Right renal pelvis (tissue), 4 donors: ENCODE measurements at regions not wholly inside any gene's neighbourhood (a gene's known extent, or its start where the extent isn't known, plus 50 kb on each side); places are given as distances from the start of the nearest gene placed in this dataset.

ENCODE experiments used
- DNase-seq, 4 donors: peaks; one replicate each; pipeline ENCODE4 v3.0.0-alpha.2; 2013; ENCODE audit warnings: low read depth in 4 of 4, low spot score in 3 of 4, missing footprints in 1 of 4

DNA sequence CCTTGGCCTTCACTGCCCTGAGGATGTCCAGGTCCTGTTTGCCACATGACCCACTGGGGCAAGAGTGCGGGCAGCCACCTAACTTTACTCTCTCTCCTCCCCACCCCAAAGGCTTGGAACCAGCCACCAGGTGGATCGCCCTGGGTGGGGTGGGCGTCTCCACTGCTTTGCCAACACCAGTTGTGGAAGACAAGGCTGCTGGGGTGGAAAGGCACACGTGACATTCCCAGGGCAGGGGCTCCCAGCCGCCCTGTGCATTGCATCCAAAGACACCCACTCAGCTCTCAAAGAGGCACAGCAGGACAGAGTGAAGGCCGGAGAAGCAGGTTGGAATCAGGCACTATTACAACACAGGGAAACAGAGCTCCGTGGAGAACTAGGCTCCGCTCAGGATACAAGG, 162.2 kb downstream of the OLFM1 start:
- DNase-seq: no peak

GRCh38 chr9:135251331-135251761, 163.9 kb downstream of the OLFM1 start:
- DNase-seq: no peak

GRCh38 chr9:135251996-135252760, 164.7 kb downstream of the OLFM1 start:
- no peak for DNase-seq

DNA sequence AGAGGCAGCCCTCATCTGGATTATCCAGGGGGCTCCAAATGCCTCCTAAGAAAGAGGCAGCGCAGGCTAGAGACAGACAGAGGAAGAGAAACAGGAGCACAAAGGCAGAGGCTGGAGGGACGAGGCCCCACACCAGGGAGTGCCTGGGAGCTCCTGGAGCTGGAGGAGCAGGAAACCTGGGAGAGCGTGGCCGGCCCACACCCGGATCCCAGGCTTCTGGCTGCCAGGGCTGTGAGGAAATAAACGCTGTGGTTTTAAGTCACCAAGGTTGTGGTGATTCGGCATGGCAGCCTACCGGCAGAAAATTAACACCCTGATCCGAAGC, 165.5 kb downstream of the OLFM1 start:
- DNase-seq: no peak

DNA sequence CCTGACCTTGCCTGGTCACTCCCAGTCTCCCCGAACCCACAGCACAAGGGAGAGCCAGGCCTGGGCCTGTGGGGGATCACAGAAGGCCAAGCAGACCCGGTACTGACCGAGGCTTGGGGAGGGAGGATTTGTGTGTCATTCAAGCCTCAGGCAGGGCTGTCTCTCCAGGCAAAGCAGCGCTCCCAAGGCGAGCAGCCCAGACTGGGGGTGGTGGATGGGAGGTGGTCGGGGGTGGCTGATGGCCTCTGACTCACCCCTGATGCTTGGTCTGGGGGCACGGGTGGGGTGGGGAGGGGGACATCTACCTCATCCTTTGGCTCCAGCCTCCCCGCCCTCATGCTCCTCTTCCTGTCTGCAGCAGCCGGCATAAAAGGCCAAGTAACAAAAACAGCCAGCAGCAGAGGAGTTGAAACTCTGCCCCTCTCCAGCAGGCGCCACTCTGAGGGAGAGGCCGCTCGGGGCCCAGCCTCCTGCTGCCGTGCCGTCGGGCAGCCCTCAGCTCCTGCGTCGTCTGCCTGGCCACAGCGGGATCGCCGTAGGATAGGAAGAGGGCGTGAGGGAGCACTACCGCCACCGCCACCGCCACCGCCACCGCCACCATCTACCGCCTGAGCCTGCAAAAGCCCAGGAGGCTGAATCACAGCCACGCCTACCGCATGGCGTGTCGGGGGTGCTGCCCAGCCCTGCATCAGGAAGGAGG, 166.0 kb downstream of the OLFM1 start:
- no peak for DNase-seq

- DNase-seq: no peak
Measured at GRCh38 chr9:135254176-135255032, 166.9 kb downstream of the OLFM1 start.

GRCh38 chr9:135255033-135255840, 167.8 kb downstream of the OLFM1 start:
- no peak for DNase-seq

GRCh38 chr9:135255841-135256580, 168.5 kb downstream of the OLFM1 start:
- no peak for DNase-seq

GRCh38 chr9:135256581-135257354, 169.3 kb downstream of the OLFM1 start:
- DNase-seq: no peak

DNA sequence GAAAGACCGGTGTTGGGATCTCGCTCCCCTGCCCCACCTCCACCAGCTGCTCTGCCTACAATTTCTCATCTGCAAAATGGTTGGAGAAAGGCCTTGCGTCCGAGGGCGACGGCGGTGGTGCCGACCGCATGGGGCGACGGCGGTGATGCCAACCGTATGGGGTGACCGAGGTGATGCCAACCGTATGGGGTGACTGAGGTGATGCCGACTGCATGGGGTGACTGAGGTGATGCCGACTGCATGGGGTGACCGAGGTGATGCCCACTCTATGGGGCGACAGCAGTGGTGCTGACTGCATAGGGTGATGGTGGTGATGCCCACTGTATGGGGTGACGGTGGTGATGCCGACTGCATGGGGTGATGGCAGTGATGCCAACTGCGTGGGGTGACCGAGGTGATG, 171.0 kb downstream of the OLFM1 start:
- no peak for DNase-seq

- DNase-seq: no peak
Measured at GRCh38 chr9:135259273-135259672, 171.8 kb downstream of the OLFM1 start.

- DNase-seq: no peak
Measured at GRCh38 chr9:135260221-135261180, 173.0 kb downstream of the OLFM1 start.

DNA sequence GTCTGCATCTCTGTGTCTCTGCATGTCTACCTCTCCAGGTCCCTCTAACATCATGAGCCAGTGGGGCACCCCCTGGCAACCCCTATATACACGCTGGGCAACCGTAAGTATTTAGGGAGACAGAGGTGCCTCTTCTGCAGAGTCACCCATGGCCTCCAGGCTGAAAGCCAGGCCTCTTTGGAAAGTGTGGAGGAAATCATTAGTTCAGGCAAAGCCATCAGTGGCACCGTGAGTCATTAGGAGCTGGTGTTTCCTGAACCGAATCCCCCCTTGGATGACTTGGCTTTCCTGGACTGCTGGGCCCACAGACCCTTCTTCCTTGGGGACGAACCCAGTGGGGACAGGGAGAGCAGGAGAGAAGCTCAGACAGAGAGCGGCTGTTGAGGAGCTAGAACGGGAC, 174.8 kb downstream of the OLFM1 start:
- DNase-seq: no peak

- DNase-seq: no peak
Measured at GRCh38 chr9:135263511-135263910, 176.0 kb downstream of the OLFM1 start.

DNA sequence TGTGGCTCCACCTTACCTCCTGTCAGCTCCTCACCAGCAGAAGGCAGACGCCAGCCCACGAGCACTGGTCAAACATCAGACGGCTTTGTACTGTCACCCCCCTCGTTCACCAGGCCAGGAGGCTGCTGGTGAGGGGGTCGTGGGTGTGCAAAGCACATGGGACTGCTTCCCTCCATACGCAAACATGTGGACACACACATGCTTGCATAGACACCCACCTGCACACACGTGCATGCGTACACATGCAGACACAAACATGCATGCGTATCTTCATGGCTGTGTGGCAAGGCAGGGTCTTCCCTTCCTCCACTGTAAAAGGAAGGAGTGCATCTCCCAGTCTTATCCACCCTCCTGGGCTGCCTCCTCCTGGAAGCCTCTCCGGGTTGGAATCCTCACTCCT, 178.5 kb downstream of the OLFM1 start:
- DNase-seq: no peak

GRCh38 chr9:135267191-135267809, 179.8 kb downstream of the OLFM1 start:
- DNase-seq: no peak

DNA sequence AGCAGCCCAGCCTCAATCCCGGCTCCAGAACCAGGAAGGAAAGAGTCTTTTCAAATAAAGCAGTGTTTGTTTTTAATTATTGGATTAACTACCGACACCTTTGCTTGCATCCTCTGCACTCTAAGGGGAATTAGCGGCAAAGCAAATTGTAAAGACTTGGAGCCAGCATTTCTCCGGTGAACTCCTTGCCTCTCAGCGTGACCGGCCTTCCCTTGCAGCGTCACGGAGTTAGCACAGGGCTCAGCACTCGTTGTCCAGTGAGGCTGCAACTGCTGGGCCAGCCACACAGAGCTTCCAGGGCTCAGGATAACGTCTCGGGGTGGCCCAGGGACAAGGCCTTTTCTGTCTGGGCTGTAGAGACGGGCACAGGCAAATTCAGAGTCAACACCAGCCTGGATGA, 180.6 kb downstream of the OLFM1 start:
- no peak for DNase-seq

DNA sequence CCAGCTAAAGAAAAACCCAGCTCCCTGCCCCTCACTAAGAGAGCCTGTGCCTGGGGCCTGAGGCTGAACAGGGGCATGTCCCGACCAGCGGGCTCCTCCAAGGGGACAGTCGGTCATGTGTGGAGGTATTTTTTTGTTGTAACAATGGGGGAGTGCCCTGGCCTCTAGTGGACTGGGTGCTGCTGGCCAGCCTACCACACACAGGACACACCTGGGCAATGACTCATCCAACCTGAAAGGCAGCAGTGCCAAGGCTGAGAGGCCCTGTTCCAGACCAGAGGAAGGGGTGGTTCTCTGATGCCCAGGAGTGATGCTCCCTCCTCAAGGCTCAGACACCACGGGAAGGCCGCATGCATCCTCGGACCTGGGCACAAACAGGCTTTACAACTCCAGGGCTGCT, 181.5 kb downstream of the OLFM1 start:
- no peak for DNase-seq
